RCC 7860 (cell line): ENCODE measurements at regions not wholly inside any gene's neighbourhood (a gene's known extent, or its start where the extent isn't known, plus 50 kb on each side); places are given as distances from the start of the nearest gene placed in this dataset.

ENCODE experiments used
- DNase-seq: peaks from one replicate; pipeline ENCODE4 v3.0.0-alpha.2; 2015; ENCODE audit warnings: low spot score
- FAIRE-seq: peaks from 2 replicates; lab custom pipeline; 2012; peaks lifted over from hg19 to GRCh38; lab: Jason Lieb, UNC

- FAIRE-seq, result no peak
- DNase-seq, result no peak
Observed at GRCh38 chr3:25032344-25032743, 395.7 kb upstream of the RARB start.

- FAIRE-seq, result no peak
- DNase-seq, result peak; percentile 22
Observed at GRCh38 chr3:25033407-25034029, 394.5 kb upstream of the RARB start.

GRCh38 chr3:25035526-25035925 is 392.5 kb upstream of the RARB start:
- FAIRE-seq, result no peak
- no peak for DNase-seq

- FAIRE-seq (no peak), DNase-seq (no peak)
Observed at GRCh38 chr3:25036633-25037032, 391.4 kb upstream of the RARB start.

GRCh38 chr3:25037049-25037547 is 391.0 kb upstream of the RARB start:
- DNase-seq (no peak), FAIRE-seq (no peak)

- DNase-seq (no peak), FAIRE-seq (no peak)
Observed at GRCh38 chr3:25038271-25038670, 389.8 kb upstream of the RARB start.

- FAIRE-seq, result no peak
- DNase-seq, result no peak
Observed at GRCh38 chr3:25038922-25039321, 389.1 kb upstream of the RARB start.

GRCh38 chr3:25040748-25041147 is 387.3 kb upstream of the RARB start:
- FAIRE-seq (no peak), DNase-seq (no peak)

- no peak for FAIRE-seq
- DNase-seq, result no peak
Observed at GRCh38 chr3:25041871-25042584, 386.0 kb upstream of the RARB start.

- FAIRE-seq (no peak), DNase-seq (no peak)
Observed at GRCh38 chr3:25043177-25043576, 384.9 kb upstream of the RARB start.

GRCh38 chr3:25043749-25044148 is 384.3 kb upstream of the RARB start:
- DNase-seq (no peak), FAIRE-seq (no peak)

GRCh38 chr3:25044762-25045710 is 383.0 kb upstream of the RARB start:
- DNase-seq, result no peak

GRCh38 chr3:25046911-25047771 is 380.9 kb upstream of the RARB start:
- no peak for DNase-seq
- FAIRE-seq, result no peak

More at GRCh38 chr3:25044762-25045710, 383.0 kb upstream of the RARB start:
- no peak for FAIRE-seq

GRCh38 chr3:25049304-25049703 is 378.8 kb upstream of the RARB start:
- DNase-seq (no peak), FAIRE-seq (no peak)

GRCh38 chr3:25053360-25053759 is 374.7 kb upstream of the RARB start:
- no peak for DNase-seq
- no peak for FAIRE-seq

- no peak for FAIRE-seq
- no peak for DNase-seq
Observed at GRCh38 chr3:25056036-25056755, 371.9 kb upstream of the RARB start.

GRCh38 chr3:25056803-25057351 is 371.2 kb upstream of the RARB start:
- DNase-seq, result no peak
- FAIRE-seq, result no peak

- DNase-seq, result no peak
- FAIRE-seq, result no peak
Observed at GRCh38 chr3:25057379-25057778, 370.7 kb upstream of the RARB start.

- no peak for DNase-seq
- no peak for FAIRE-seq
Observed at GRCh38 chr3:25064681-25065080, 363.4 kb upstream of the RARB start.
